ENCODE measurements at regions not wholly inside any gene's neighbourhood (a gene's known extent, or its start where the extent isn't known, plus 50 kb on each side); places are given as distances from the start of the nearest gene placed in this dataset.
"Not testable (repeated sequence)": the region's sequence is repeated elsewhere in the genome, so short reads cannot be mapped to it uniquely, and the experiment has no call there.

GRCh38 chr14:41235466-41235865, 371.2 kb upstream of the LRFN5 start:
- no peak for DNase-seq
- TF ChIP-seq CTCF (IDR thresholded peaks at IDR 0.05) (no peak), POLR2A (IDR thresholded peaks at IDR 0.05) (no peak), POLR2AphosphoS5 (IDR thresholded peaks at IDR 0.05) (no peak), EP300 (IDR thresholded peaks at IDR 0.05) (no peak)
- Histone ChIP-seq H3K36me3 (no peaks in the 10 kb centered on the region), H3K4me3 (no peak overlapping the region), H3K27ac (no peak overlapping the region), H3K9me3 (peaks cover 0 to 8% (median 1%) of the 10 kb centered on the region in 4 donors), H3K4me1 (no peaks in the 10 kb centered on the region), H3K27me3 (no peaks in the 10 kb centered on the region)
- intact Hi-C loops (cut with DNase I; ENCODE audit: low total_unique reads), result no loop called here
- WGBS, 5 donors, result 55 to 78% (median 62%) methylated on average over 5 of the region's 5 CpGs

GRCh38 chr14:41230683-41231082, 376.0 kb upstream of the LRFN5 start:
- DNase-seq, result no peak
- intact Hi-C loops (cut with DNase I; ENCODE audit: low total_unique reads), result no loop called here
- TF ChIP-seq CTCF (IDR thresholded peaks at IDR 0.05) (no peak), EP300 (IDR thresholded peaks at IDR 0.05) (no peak), POLR2AphosphoS5 (IDR thresholded peaks at IDR 0.05) (no peak), POLR2A (IDR thresholded peaks at IDR 0.05) (no peak)
- Histone ChIP-seq H3K9me3 (peaks cover 0 to 4% (median 0%) of the 10 kb centered on the region in 4 donors), H3K4me1 (no peaks in the 10 kb centered on the region), H3K4me3 (no peak overlapping the region), H3K27me3 (no peaks in the 10 kb centered on the region), H3K36me3 (no peaks in the 10 kb centered on the region), H3K27ac (no peak overlapping the region)
- 77 to 89% (median 85%) methylated on average over 2 of the region's 2 CpGs for WGBS, 5 donors

- TF ChIP-seq POLR2A (IDR thresholded peaks at IDR 0.05) (no peak), CTCF (IDR thresholded peaks at IDR 0.05) (no peak), POLR2AphosphoS5 (IDR thresholded peaks at IDR 0.05) (no peak), EP300 (IDR thresholded peaks at IDR 0.05) (no peak)
- WGBS, 5 donors, result 80 to 92% (median 85%) methylated on average over 2 of the region's 2 CpGs
- H3K36me3 ChIP-seq, result no peaks in the 10 kb centered on the region
- no peak overlapping the region for H3K27ac ChIP-seq
- peaks cover 0 to 4% (median 0%) of the 10 kb centered on the region in 4 donors for H3K9me3 ChIP-seq
- DNase-seq, result no peak
- H3K4me3 ChIP-seq, result no peak overlapping the region
- intact Hi-C loops (cut with DNase I; ENCODE audit: low total_unique reads), result no loop called here
- no peaks in the 10 kb centered on the region for H3K27me3 ChIP-seq
- H3K4me1 ChIP-seq, result no peaks in the 10 kb centered on the region
Measured at GRCh38 chr14:41229824-41230223, 376.9 kb upstream of the LRFN5 start.

GRCh38 chr14:41225433-41225832, 381.2 kb upstream of the LRFN5 start:
- intact Hi-C loops (cut with DNase I; ENCODE audit: low total_unique reads), result no loop called here
- H3K9me3 ChIP-seq, result no peaks in the 10 kb centered on the region
- no peak for DNase-seq
- no peak overlapping the region for H3K27ac ChIP-seq
- H3K4me1 ChIP-seq, result no peaks in the 10 kb centered on the region
- no peaks in the 10 kb centered on the region for H3K27me3 ChIP-seq
- WGBS, 5 donors, result 68 to 81% (median 74%) methylated on average over 1 of the region's 1 CpG
- TF ChIP-seq EP300 (IDR thresholded peaks at IDR 0.05) (no peak), POLR2AphosphoS5 (IDR thresholded peaks at IDR 0.05) (no peak), POLR2A (IDR thresholded peaks at IDR 0.05) (no peak)
- no peak overlapping the region for H3K4me3 ChIP-seq
- H3K36me3 ChIP-seq, result no peaks in the 10 kb centered on the region

GRCh38 chr14:41222581-41222980, 384.1 kb upstream of the LRFN5 start:
- TF ChIP-seq POLR2A (IDR thresholded peaks at IDR 0.05) (no peak), POLR2AphosphoS5 (IDR thresholded peaks at IDR 0.05) (no peak), EP300 (IDR thresholded peaks at IDR 0.05) (no peak), CTCF (IDR thresholded peaks at IDR 0.05) (no peak)
- DNase-seq, result no peak
- H3K36me3 ChIP-seq, result no peaks in the 10 kb centered on the region
- no peak overlapping the region for H3K4me3 ChIP-seq
- no peaks in the 10 kb centered on the region for H3K4me1 ChIP-seq
- WGBS, 5 donors, result 76 to 81% (median 79%) methylated on average over 1 of the region's 1 CpG
- intact Hi-C loops (cut with DNase I; ENCODE audit: low total_unique reads), result no loop called here
- no peak overlapping the region for H3K27ac ChIP-seq
- H3K27me3 ChIP-seq, result no peaks in the 10 kb centered on the region
- H3K9me3 ChIP-seq, result no peaks in the 10 kb centered on the region

- H3K27me3 ChIP-seq; H3K36me3 ChIP-seq; intact Hi-C loops (cut with DNase I; ENCODE audit: low total_unique reads); DNase-seq; H3K9me3 ChIP-seq; H3K4me1 ChIP-seq; H3K4me3 ChIP-seq; H3K27ac ChIP-seq: not testable (repeated sequence)
- WGBS, 5 donors, result 95 to 96% (median 95%) methylated on average over 22 of the region's 22 CpGs
Measured at GRCh38 chr14:41214978-41215377, 391.7 kb upstream of the LRFN5 start.

Measured in stomach (tissue), 8 donors.